ENCODE measurements at regions not wholly inside any gene's neighbourhood (a gene's known extent, or its start where the extent isn't known, plus 50 kb on each side); places are given as distances from the start of the nearest gene placed in this dataset.

- TF ChIP-seq CTCF (IDR thresholded peaks at IDR 0.05; ENCODE audit: insufficient read depth, low read length, poor library complexity, severe bottlenecking) (no peak), EZH2phosphoT487 (conservative IDR thresholded peaks at IDR 0.05; ENCODE audit: low read length) (no peak)
Measured at GRCh38 chr7:42756841-42757240, 155.0 kb downstream of the C7orf25 start.

All from SU-DHL-6 (cell line).